Umbilical cord (tissue), 1 donor: ENCODE measurements at regions not wholly inside any gene's neighbourhood (a gene's known extent, or its start where the extent isn't known, plus 50 kb on each side); places are given as distances from the start of the nearest gene placed in this dataset.
"Not testable (repeated sequence)": the region's sequence is repeated elsewhere in the genome, so short reads cannot be mapped to it uniquely, and the experiment has no call there.

Experiments used
- DNase-seq: peaks from one replicate; pipeline ENCODE4 v3.0.0-alpha.2; 2015; ENCODE audit warnings: low spot score

DNA sequence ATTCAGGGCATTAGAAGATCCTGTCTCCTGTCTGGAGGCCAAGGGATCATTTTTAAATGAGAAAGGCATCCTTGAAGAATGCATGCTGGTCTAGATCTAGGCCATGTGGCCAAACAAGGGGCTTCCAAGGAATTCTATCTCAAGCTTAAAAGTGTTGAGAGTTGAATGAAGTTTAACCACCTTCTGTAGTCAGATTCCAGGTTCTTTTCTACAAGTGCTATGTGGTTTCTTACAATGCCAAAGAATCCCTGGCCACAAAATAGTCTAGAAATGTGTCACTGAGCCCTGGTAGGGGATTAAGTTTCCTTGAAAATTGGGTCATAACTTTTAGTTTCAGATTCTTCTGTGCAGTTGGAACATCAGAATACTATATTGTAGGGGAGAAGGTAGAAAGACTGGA, 640.7 kb upstream of the ACVR2A start:
- no peak for DNase-seq

DNA sequence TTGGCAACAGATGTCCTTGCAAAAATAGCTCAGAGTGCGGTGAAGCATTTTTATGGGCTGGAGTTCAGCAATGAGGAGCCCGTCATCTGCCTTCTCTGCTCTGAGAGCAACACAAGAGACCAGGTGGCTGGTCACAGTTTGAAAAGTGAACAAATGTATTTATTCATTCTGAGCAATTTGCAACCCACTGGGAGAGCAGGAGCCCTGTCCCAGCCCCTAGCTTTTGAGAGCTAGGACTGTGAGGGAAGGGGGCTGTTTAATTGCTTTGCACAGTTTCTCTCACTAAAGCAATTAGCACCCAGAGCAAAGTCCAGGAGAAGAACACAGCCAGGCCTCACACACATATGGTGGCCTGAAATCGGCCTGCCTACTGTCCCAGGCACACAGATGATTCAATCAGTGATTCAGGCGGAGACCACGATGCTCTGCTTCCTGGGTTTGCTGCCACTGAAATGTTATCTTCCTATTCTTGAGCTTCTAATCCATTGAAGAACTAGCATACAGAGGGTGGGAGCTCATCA, 646.1 kb upstream of the ACVR2A start:
- no peak for DNase-seq

DNA sequence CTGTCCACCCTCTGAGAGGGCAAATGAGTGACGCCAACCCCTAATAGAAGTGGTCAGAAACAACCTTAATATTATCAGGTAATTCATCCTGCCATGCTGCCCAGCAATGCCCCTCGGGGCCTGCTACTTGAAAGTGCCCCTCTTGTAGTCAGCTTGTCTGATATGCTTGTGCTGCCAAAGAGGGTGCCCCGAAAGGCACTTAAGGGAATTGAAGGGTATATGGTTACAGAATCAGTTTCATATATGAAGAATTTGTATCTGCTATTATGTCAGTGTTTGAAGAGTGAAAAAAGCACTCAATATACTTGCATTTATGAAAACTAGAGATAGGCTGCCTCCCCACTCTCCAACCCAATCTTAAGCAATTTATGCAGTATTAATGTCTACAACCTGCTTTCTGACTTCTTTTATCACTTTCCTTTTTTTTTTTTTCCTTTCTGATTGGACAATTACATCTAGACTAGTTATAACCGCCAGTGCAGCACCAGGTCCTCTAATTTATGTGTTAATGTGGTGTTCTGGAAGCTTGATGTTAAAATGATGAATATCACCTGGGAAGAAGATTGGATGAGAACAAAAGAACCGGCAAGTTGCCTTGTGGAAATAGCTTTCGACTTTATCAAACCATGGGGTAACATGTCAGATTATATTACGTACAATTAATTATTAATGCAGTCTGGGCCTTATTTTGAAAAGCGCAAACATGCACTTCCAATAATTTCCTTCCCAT, 646.9 kb upstream of the ACVR2A start:
- DNase-seq = no peak

DNA sequence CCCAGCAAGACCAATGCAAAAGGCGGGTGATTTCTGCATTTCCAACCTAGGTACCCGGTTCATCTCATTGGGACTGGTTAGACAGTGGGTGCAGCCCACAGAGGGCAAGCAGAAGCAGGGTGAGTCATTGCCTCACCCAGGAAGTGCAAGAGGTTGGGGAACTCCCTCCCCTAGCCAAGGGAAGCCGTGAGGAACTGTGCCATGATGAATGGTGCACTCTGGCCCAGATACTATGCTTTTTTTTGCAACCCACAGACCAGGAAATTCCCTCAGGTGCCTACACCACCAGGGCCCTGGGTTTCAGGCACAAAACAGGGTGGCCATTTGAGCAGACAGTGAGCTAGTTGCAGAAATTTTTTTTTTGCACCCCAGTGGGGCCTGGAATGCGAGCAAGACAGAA, 662.6 kb upstream of the ACVR2A start:
- no peak for DNase-seq

DNA sequence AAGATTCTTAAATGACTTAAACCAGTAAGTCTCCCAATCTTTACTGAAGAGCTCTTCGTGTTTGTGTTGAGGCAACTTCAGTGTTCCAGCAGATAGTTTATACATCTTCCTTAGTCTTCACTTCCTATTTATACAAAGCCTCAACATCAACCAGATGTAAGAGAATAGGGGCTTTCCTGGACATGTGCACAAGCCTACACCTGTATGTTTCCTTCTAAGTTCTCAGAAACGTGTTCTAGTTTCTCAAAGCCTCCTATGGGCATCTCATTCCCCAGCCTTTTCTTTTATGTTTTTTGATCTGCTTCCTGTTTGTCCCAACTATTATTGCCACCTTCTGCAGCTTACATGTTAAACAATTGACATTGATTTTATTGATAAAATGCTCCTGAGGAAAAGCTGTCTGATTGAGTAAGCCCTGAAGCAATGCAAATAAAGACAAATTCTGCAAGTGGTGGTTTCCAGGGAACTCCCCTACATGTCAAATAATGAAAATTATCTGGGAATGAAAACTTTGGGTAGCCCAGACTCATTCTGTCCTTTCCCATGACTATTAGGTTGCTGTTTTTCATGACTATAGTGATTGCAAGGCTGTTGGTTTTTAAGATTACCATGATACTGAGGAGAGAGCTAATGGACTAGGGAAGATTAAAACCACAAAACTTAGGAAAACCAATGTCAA, 663.3 kb upstream of the ACVR2A start:
- DNase-seq = no peak

DNA sequence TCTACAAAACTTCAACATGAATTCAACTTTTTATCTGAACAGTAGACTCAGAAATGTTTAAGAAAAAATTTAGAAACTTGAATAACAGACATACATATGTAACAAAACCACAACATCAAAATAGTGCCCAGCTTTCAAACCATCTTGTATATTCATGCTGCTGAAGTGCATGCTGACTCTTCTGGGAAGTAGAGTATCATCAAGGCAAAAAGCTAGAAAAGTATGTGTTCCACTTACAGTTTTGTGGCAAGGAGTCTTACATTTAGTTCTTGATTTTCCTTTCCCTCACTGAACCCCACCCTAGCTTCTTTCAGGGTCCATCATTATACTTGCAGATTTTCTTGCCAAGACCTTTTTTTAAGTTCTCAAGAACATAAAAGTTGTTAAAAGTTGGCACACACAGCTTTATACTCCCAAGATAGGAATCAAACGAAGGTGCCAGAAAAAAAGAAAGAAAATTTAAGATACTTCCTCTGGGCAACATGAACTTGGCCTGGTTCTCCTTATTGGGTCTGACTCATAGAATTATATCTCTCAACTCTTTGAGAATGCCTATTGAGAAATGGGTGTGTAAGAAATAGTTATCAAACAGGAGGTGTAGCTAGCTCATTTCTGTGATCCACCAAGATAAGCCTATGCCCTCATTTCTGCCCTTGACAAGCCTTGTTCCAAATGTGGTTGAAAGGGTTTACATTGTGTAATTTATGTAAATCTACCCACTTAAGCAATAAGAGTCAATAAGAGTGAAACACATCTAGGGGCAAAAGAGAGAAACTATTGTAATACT, 667.6 kb upstream of the ACVR2A start:
- DNase-seq = no peak

DNA sequence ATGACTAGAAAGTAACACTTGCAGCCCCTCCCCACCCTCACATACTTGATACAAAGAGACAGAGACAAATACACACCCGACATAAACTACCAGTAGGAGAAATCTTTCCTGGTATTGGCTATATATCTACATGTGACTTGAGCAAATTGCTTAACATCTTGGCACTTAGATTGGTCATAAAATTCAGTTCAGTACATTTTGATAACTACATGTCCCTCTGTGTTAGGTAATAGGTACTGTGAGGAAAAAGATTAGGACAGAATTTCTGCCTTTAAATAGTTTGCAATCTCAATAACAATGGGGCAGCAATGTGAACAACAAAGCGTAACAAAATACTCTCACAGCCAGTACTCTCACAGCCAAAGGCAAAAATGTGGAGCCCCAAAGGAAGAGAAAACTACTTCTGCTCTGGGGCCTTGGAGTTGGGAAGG, 670.0 kb upstream of the ACVR2A start:
- DNase-seq = no peak

DNA sequence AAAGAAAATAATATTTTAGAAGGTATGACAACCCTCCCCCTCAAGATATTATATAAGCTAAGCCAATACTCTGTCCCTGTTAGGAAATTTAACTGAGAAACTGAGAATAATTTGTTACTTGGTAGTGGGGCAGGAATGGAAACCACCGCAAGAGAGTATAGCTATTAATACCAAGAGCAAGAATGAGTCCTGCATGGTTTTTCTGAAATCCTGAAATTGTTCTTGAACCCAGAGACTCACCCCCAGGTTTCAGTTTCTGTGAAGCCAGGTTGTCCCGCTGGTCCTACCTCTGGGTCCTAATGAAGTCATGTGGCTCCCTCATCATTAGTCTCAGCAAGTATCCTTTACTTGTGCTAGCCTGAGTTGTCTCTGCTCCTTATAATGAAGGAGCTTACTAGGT, 671.0 kb upstream of the ACVR2A start:
- DNase-seq = no peak

DNA sequence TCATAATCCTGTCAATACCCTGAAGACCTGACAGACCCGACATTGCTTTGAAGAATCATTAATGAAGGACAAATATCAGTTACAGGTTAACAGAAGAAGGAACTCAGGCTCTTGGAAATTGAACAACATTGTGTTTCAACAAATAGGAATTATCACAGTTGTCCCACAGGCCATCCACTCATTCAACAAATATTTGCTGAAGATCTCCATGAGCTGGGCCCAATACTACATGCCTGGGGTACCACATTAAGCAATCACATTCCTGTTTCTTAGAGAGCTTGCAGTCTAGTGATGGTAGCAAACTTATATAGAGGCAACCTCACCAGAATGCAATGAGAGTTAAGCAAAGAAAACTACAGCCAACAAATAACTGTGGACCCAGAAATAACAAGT, 671.6 kb upstream of the ACVR2A start:
- DNase-seq = no peak

DNA sequence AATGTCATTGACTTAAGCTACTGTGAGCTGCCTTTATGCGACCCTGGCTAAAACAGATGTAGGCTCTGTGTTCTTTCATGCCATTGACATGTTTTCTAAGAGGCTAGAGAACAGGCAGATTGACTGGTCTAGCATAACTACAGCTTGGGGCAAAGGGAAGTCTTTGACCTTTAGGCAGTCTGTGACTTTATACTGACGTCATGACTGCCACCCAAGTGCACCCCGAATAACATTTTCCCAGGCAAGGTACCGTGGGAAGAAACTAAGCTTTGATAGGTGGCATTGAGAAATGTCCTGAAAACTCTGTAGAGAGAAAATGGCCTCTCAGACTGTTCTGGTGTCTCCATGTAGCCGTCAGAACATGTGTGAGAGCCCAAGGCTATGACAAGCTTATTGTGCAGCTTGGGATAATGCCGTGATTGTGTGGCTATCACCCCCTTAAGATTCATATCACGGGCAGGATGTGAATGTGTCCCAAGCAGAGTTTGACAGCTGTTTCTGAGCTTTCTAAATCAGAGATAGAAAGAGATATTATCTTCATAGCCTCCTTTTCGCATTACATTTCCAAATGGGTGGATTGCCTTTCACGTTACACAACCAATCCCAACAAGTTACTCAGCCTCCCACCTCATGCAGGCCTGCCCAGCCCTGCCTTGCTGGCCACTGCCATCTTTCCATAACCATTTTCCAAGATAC, 672.2 kb upstream of the ACVR2A start:
- DNase-seq = peak; percentile 38

DNA sequence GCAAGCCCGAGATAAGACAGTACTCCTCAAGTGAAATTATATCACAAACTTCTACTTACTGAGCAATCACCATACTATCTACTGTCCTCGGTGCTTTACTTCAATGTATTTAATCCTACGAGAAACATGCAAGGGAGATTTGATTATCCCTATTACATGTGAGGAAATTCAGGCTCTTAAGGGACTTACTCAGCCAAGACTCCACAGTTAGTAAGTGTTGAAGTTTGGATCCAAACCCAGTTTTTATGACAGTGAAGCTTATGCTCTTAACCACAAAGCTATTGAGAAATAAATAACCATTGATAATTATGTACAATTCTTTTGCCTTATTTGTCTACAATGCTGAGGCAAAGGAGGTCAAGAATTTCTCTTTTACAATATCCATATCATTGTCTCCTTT, 672.9 kb upstream of the ACVR2A start:
- peak; percentile 70 for DNase-seq

DNA sequence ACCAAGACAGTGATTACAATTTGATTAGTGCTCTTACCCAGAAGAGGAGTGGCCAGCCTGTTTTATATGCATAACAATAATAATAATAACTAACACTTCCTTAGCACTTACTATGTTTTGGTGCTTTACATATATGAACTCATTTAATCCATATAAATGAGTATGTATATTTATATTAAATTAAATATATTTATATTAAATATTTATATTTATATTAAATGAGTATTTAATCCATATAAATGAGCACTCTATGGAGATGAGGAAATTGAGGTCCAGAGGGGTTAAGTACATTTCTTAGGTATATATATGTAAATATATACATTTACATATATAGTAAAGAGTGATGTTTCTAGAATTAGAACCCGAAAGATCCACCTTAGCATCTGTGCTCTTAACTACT, 673.9 kb upstream of the ACVR2A start:
- DNase-seq = no peak

DNA sequence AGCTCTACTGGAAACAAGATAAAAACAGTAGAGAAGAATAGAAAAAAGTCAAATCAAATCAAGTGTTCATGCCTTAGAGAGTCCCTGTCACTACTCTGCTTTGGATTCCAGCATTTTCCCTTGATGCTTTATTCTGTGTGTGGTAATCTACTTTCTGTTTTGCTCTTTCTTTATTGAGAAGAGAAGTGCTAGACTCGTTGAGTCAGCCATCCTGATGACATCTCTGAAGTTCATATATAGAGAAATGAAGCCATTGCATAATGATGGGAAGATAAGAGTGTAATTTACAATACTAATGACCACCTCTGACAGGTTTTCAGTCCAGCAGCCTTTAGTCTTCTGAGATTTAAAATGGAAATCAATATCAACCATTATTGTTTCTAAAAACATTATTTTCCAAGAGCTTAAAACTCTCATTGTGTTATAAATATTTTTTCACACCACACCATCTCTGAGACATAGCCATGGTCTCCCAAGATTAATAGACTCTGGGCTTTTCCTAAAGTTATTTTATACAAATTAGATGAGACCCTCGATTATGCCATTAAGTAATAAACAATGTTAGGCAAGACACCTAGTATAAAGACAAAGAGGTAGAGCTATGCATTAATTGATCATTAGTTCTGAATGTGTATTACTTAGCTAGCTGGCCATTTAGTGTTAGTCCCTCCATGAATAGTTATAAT, 679.0 kb upstream of the ACVR2A start:
- DNase-seq = no peak

DNA sequence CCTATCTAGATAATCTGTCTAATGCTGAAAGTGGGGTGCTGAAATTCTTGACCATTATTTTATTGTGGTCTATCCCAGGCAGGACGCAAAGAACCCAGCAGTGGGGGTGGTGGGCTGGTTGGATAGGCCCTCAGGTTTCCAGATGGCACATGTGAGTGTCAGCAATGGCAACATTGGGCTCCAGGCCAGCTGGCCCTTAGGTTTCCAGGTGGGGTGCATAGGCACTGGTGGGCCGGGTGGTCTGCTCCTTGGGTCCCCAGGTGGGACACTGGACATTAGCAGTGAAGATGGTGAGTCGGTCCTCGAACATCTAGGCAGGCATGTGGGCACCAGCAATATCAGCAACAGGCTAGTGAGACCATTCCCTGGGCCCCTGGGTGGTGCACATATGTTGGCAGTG, 680.3 kb upstream of the ACVR2A start:
- no peak for DNase-seq

DNA sequence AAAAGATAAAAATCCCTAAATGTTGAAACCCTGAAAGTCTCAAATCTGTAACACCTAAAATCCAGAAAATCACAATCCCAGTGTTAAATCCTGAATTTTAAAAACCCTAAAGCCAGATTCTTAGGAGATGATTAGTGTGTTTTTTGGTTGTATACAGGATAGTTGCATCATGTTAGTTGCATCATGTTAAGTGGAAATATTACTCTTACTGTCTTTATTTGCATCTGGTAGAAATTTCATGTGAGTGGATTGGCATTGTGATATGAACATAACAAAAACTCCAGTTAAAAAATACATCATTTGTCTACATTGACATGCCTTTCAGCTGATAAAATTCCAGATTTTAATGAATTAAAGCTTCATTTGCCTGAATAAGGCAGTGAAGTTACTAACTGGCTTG, 683.1 kb upstream of the ACVR2A start:
- DNase-seq = no peak

DNA sequence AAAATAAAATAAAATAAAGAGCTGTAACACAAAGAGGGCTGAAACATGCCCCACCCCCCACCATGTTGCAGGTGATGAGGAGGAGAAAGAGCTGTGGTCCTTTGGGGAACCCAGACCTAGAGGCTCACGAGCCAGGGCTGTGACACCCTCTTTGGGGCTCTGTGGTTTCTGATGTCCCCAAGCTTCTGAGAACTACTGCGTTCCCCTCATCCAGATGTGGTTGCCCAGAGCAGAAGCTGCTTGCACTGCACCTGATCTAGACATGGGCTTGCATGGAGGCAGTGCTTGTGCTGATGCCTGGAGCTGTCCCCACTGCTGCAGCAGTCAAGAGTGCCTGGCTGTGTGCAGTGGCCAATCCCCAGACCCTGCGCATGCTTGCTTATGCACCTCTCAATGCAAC, 687.9 kb upstream of the ACVR2A start:
- DNase-seq = no peak

DNA sequence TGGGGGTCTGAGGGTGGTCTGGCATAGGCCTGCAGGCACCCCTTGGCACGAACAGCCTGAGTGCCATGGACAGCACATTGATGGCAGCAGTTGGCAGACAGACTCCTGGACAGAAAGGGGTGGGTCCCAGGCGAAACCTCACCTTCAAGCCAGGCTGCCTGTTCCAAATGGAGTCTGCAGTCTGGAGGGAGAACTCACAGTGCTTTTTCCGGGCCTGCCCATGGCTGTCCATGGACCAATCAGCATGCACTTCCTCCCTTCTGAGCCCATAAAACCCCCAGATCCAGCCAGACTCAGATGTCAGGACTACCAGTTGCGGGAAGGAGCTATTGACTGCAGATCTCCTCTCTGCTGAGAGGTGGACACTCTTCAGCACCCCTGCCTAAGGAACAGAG, 694.6 kb upstream of the ACVR2A start:
- no peak for DNase-seq

DNA sequence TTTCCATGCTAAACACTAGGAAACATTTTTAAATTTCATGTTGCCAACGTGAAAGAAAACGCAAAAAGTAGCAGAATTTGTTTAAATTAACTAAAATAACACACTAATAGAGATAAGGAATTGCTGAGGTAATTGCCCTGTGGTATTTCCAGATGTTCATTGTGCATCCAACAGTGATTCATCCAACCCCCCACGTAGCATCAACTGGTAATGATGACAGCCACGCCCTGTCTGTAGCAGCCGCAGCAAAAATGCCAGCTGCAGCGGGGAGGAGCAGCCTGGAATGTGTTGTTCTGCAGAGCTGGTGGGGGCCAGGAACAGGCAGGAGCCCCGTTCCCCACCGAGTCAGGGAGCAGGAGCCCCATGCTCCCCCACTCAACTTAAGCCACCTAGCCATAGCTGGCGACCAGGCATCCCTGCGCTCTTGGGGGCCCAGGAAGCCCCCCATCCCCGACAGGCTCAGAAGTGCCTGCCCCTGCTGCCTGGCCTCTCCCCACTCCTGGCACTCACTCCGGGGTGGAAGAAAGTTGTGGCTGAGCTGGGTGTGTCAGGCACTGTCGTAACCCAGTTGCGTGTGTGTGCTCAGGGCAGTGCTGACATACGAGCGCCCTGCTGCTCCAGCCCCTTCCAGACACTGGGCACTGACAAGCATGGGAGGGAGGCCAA, 695.1 kb upstream of the ACVR2A start:
- no peak for DNase-seq

DNA sequence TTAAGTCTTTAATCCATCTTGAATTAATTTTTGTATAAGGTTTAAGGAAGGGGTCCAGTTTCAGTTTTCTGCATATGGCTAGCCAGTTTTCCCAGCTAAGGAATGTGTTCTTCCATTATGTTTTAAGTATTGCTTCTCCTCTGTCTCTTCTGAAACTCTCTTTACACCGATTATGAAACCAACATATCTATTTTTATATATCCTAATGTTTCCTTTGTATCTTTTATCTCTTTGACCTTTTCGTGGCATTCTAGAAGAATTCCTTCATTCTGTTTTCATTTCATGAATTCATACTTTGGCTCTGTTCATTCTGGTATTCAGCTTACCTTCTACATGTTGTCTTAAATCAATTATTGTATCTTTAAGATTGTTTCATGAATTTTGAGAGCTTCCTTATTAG, 697.0 kb upstream of the ACVR2A start:
- no peak for DNase-seq

DNA sequence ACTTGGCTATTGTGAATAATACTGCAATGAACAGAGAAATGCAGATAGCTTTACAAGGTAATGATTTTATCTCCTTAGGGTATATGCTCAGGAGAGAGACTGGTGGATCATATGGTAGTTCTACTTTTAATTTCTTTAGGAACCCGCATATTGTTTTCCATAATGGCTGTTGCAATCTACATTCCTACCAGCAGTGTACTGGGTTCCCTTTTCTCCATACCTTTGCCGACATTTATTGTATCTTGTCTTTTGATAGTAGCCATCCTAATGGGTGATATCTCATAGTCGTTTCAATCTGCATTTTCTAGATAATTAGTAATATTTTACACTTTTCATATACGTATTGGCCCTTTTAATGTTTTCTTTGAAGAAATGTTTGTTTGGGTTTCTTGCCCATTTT, 702.9 kb upstream of the ACVR2A start:
- no peak for DNase-seq

DNA sequence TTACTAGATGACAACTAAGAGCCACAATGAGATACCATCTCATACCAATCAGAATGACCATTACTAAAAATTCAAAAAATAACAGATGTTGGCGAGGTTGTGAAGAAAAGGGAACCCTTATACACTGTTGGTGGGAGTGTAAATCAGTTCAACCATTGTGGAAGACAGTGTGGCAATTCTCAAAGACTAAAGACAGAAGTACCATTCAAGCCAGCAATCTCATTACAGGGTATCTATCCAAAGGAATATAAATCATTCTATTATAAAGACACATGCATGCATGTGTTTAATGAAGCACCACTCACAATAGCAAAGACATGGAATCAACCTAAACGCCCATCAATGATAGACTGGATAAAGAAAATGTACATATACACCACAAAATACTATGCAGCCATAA, 705.1 kb upstream of the ACVR2A start:
- not testable (repeated sequence) for DNase-seq
